Right ventricle myocardium inferior (tissue), 1 donor: ENCODE measurements at regions not wholly inside any gene's neighbourhood (a gene's known extent, or its start where the extent isn't known, plus 50 kb on each side); places are given as distances from the start of the nearest gene placed in this dataset.

Experiments
- ATAC-seq: fragments of 200-7000 bp; cut with Tn5 transposase; one replicate; pipeline ENCODE4 v1.9.1; 2020; ENCODE audit warnings: mild to moderate bottlenecking, moderate library complexity
- DNase-seq: peaks from one replicate; pipeline ENCODE4 v3.0.0; 2021; ENCODE audit errors: missing footprints
- intact Hi-C: fragments of 100-400 bp; cut with DNase I; formaldehyde crosslinking; loops from one replicate; pipeline ENCODE4 v1.11.0; 2022
- donor health status: DM: no; HTN: yes; CAD: no; lungs with severe emphysema.

DNA sequence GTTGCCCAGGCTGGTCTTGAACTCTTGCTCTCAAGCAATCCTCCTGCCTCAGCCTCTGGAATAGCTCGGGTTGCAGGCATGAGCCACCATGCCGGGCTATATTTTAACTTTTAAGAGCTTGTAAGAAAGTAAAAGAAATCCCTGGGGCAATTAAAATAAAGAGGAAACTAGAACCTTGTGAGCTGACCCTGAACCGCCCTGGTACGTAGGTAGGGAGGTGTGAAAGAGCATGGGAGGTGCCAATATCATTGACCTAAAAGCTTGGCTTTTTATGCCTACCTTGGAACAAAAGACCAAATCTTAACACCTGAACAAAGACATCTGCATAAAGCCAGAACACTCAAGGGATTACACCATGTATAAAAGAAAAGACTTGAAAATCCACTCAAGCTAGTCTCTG is 595.1 kb downstream of the SOX6 start:
- intact Hi-C loops, result no loop called here
- no peak for DNase-seq
- no peak for ATAC-seq

DNA sequence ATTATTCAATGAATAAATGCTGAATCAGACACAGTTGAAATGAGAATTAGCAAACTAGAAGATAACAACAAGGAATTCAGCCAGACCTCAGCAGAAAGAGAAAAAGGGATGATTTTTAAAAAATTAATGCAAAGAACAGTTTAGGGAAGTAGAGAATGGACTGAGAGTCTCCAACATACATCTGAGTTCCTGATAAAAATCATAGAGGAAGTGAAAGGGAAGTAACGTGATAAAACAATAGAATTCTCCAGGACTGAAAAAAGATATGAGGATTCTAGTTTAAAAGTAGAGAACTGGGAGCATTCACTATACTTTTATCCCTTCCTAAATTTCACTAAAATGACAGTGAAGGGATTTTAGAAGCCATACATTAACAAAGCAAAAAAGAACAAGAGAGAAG is 592.0 kb downstream of the SOX6 start:
- intact Hi-C loops, result no loop called here
- DNase-seq (no peak), ATAC-seq (no peak)

DNA sequence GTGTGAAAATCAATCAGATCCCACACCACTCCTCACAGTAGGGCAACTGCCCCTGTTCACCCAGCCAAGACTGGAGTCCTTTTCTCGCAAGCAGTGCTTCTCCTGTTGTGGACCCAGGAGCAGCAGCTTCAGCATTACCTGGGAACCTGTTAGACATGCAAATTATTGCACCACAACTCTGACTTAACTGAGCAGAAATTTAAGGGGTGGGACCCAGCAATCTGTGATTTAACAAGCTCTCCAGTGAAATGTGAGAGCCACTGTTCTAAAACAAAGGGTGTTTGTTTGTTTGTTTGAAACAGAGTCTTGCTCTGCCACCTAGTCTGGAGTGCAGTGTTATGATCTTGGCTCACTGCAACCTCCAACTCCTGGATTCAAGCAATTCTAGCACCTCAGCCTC is 591.4 kb downstream of the SOX6 start:
- intact Hi-C loops, result no loop called here
- ATAC-seq (no peak), DNase-seq (no peak)

GRCh38 chr11:15765530-15765929 is 590.8 kb downstream of the SOX6 start:
- DNase-seq (no peak), ATAC-seq (no peak)
- intact Hi-C loops, result no loop called here

GRCh38 chr11:15768321-15768720 is 588.0 kb downstream of the SOX6 start:
- intact Hi-C loops, result no loop called here
- no peak for ATAC-seq
- no peak for DNase-seq

DNA sequence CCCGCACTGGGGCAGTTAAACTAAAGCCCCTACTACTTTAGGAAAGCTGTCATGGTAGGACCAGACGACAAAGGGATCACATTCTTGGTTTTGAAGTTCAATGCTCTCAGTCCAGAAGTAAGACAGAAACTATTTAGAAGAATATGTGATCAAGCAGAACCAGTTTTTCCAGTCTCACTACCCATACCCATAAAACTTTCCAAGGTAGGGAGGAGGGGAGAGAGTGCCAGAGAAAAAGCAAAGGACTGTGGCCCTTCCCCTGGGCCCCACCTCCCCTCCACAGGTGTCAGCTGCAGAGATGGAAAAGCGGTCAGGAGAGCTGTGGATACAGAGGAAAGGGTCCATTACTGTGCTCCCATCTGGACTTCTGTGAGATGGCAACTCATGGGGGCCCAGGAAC is 587.1 kb downstream of the SOX6 start:
- no peak for ATAC-seq
- intact Hi-C loops, result no loop called here
- DNase-seq, result no peak

- ATAC-seq, result no peak
- DNase-seq, result no peak
- intact Hi-C loops, result loop anchor here (2.0 to 5.0 kb wide), 2 partner anchors 120 to 841 kb away; no protein-coding TSS in a partner anchor
Measured at GRCh38 chr11:15770798-15771414, 585.4 kb downstream of the SOX6 start.

DNA sequence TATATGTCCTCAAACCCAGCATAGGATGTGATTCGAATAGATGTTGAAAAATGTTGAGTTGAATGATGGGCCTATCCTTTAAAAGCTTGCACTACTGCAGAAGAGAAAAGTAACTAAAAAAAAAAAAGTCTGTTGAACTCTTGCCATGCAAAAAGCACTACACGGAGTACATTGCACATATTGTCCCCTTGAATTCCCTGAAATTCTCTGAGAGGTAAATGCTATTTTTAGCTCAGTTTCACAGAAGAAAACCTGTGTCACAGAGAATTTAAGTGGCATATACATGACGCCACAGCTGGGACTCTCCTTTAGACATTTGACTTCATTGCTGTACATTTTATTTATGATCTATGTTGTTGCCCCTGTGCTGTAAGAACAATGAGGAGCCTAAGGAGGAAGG is 583.8 kb downstream of the SOX6 start:
- ATAC-seq, result no peak
- intact Hi-C loops, result loop anchor here (5.0 kb wide), 1 partner anchor 840 kb away; no protein-coding TSS in a partner anchor
- DNase-seq, result no peak

- DNase-seq, result no peak
- intact Hi-C loops, result loop anchor here (5.0 kb wide), 1 partner anchor 839 kb away; no protein-coding TSS in a partner anchor
- no peak for ATAC-seq
Measured at GRCh38 chr11:15772981-15773380, 583.4 kb downstream of the SOX6 start.

GRCh38 chr11:15773476-15774387 is 582.6 kb downstream of the SOX6 start:
- no peak for ATAC-seq
- intact Hi-C loops, result loop anchor here (5.0 kb wide), 1 partner anchor 839 kb away; no protein-coding TSS in a partner anchor
- no peak for DNase-seq

- ATAC-seq, result peak; percentile 45
- no peak for DNase-seq
- intact Hi-C loops, result loop anchor here (5.0 kb wide), 1 partner anchor 838 kb away; no protein-coding TSS in a partner anchor
Measured at GRCh38 chr11:15774388-15774939, 581.9 kb downstream of the SOX6 start.

DNA sequence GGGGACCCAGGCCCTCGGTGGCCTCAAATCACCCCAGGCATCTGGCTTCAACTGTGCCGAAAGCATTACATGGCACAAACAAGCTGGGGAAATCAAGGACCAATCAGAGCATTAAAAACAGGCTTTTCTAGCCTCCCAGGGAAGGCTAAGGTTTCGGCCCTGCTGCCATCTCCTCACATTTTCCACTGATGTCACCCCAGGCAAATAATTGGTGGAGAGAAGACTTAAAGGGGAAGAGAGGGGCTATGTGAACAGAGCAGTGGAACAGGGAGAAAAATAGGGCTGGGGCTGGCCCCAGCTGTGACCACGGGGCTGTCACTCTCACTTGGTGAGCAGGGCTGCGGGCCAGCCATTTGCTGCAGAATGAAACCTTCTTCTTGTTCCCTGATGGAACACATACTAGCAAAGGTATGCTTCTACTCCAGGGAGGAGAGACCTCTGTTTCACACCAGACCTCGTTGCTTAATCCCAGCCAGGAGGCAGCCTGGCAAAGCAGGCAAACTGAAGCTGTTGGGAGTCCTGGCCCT is 581.3 kb downstream of the SOX6 start:
- intact Hi-C loops, result no loop called here
- peak; percentile 61 for ATAC-seq
- no peak for DNase-seq

DNA sequence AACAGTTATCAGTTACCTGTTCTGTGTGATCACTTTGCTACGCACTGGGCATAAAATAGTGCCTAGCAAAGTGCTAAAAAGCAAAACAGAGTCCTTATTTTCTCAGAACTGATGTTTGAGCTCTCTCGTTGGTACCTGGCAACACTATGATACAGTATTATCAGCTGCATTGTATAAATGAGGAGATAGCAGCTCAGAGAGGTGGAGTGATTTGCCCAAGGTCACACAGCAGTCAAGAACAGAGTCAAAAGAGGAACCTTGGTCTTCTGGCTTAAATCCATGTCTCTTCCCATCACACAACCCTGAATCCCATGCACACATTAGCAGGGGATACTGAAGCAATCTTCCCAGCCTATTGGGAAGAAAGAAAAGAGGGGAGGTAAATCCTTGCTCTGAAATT is 580.5 kb downstream of the SOX6 start:
- DNase-seq (no peak), ATAC-seq (no peak)
- intact Hi-C loops, result no loop called here

GRCh38 chr11:15776366-15776765 is 580.0 kb downstream of the SOX6 start:
- intact Hi-C loops, result no loop called here
- no peak for DNase-seq
- ATAC-seq, result no peak

DNA sequence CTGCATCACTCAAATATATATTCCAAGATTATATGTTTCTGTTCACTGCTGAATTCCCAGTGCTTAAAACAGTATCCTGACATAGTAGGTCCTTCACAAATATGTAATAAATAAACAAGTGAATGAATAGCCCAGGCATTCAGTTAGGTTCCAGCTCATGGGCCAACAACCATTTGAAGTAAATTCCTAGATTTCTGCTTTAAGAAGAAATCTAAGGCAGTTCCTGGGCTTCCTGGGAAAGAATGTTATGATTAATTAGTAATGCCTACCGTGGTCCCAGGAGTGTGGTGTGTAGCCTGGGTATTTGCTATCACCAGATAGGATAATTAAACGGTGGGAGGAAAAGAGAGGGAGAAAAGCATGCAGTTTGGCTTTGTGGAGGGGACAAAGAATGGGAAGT is 576.8 kb downstream of the SOX6 start:
- ATAC-seq (no peak), DNase-seq (no peak)
- intact Hi-C loops, result no loop called here

GRCh38 chr11:15780382-15780781 is 576.0 kb downstream of the SOX6 start:
- no peak for DNase-seq
- intact Hi-C loops, result no loop called here
- peak; percentile 55 for ATAC-seq

GRCh38 chr11:15780837-15781236 is 575.5 kb downstream of the SOX6 start:
- ATAC-seq, result no peak
- intact Hi-C loops, result no loop called here
- DNase-seq, result no peak

DNA sequence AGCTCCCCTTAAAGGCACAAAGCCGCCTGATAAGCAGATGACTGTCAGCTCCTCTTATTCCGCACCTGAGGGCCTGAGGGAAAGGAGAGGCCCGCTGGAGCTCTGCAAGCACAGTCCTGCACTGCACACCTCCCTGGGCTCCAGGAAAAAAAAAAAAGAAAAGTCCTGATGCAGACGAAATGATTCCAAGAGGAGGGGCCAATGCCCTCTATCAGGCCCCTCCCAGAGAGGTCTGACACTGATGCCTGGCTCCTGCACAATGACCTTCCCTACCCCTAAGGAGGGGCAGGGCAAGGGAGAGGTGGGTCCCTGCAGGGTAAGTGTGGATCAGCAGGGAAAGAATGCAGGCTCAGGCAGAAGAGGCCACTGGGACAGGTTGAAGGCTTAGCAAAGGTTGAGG is 572.7 kb downstream of the SOX6 start:
- intact Hi-C loops, result no loop called here
- ATAC-seq (no peak), DNase-seq (no peak)
